Suprapubic skin (tissue), 4 donors: ENCODE measurements at regions not wholly inside any gene's neighbourhood (a gene's known extent, or its start where the extent isn't known, plus 50 kb on each side); places are given as distances from the start of the nearest gene placed in this dataset.

ENCODE experiments used
- POLR2A ChIP-seq, 2 donors: fragments of 450-650 bp; IDR thresholded peaks; one replicate each; pipeline ENCODE4 v1.6.1; 2017; ENCODE audit warnings: antibody characterized with exemption in 2 of 2, mild to moderate bottlenecking in 2 of 2, moderate library complexity in 2 of 2
- POLR2AphosphoS5 ChIP-seq, 3 donors: sonication (generic); formaldehyde crosslinking; IDR thresholded peaks; one replicate each; pipeline ENCODE4 v1.6.1; 2017; ENCODE audit warnings: antibody characterized with exemption in 3 of 3
- TF ChIP-seq, protein P1 (sequence below), 2 donors: fragments of 200-600 bp in 1 of 2; fragments of 450-650 bp in 1 of 2; sonication (generic) in 1 of 2; IDR thresholded peaks; one replicate each; pipeline ENCODE4 v1.5.1; 2016 to 2019; ENCODE audit warnings: antibody characterized with exemption in 2 of 2, mild to moderate bottlenecking in 1 of 2, moderate library complexity in 1 of 2

GRCh38 chr6:22418714-22419113, 121.9 kb upstream of the PRL start:
- TF ChIP-seq, protein P1, sequence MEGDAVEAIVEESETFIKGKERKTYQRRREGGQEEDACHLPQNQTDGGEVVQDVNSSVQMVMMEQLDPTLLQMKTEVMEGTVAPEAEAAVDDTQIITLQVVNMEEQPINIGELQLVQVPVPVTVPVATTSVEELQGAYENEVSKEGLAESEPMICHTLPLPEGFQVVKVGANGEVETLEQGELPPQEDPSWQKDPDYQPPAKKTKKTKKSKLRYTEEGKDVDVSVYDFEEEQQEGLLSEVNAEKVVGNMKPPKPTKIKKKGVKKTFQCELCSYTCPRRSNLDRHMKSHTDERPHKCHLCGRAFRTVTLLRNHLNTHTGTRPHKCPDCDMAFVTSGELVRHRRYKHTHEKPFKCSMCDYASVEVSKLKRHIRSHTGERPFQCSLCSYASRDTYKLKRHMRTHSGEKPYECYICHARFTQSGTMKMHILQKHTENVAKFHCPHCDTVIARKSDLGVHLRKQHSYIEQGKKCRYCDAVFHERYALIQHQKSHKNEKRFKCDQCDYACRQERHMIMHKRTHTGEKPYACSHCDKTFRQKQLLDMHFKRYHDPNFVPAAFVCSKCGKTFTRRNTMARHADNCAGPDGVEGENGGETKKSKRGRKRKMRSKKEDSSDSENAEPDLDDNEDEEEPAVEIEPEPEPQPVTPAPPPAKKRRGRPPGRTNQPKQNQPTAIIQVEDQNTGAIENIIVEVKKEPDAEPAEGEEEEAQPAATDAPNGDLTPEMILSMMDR (IDR thresholded peaks at IDR 0.05): no peak
- no peak for TF ChIP-seq POLR2A (IDR thresholded peaks at IDR 0.05)
- no peak for TF ChIP-seq POLR2AphosphoS5 (IDR thresholded peaks at IDR 0.05)
